Muscle of back (tissue), 3 donors: ENCODE measurements at regions not wholly inside any gene's neighbourhood (a gene's known extent, or its start where the extent isn't known, plus 50 kb on each side); places are given as distances from the start of the nearest gene placed in this dataset.
"Not testable (repeated sequence)": the region's sequence is repeated elsewhere in the genome, so short reads cannot be mapped to it uniquely, and the experiment has no call there.

ENCODE experiments used
- DNase-seq, 3 donors: peaks; one replicate each; pipeline versions ENCODE4 v3.0.0 to v3.0.0-alpha.2; 2013

GRCh38 chr6:22091424-22091948 is 205.3 kb downstream of the PRL start:
- no peak for DNase-seq

GRCh38 chr6:22095836-22096235 is 201.0 kb downstream of the PRL start:
- DNase-seq, result peak in 1 of 3 donors; percentile 58

GRCh38 chr6:22098601-22099031 is 198.2 kb downstream of the PRL start:
- peak in 1 of 3 donors; percentile 49 for DNase-seq

GRCh38 chr6:22099231-22099630 is 197.6 kb downstream of the PRL start:
- no peak for DNase-seq

DNA sequence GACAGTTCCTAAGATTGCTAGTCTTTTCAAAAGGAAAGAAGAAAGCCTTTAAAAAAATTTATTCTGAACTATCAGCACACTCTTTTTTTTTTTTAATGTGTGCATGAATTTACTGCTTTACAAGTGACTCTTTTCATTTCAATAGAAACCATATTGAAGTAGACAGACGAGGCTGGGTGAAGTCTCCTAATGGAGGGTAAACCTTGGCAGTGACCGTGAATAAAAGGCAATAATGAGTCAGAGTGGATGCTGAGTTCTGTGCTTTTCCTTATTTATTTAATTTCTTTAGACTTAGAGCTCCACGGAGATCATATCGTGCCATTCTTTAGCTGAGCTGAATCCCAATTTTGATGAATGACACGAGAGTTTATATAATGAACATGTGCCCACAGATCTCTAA is 196.9 kb downstream of the PRL start:
- no peak for DNase-seq

- no peak for DNase-seq
These were observed 195.7 kb downstream of the PRL start for GRCh38 chr6:22101163-22101562.

GRCh38 chr6:22102671-22103070 is 194.2 kb downstream of the PRL start:
- DNase-seq, result no peak

- no peak for DNase-seq
These were observed 190.4 kb downstream of the PRL start for GRCh38 chr6:22106451-22106850.

DNA sequence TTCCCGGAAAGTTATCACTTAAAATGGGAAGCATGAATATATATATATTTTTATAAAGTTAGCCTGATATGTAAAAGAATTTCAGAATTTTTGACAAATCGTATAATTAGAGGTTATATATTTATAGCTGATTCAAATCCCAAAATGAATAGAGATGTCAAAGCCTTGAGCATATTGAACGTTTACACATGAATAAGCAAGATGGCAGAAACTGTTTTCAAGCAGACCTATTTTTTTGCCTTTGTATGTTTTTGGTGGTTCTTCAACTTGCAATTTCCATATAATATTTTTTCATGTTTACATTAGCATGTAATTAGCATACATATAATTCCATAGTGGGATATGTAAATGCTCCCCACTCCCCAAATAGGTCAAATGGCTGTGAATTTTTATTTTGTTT is 189.9 kb downstream of the PRL start:
- no peak for DNase-seq

- no peak for DNase-seq
These were observed 188.6 kb downstream of the PRL start for GRCh38 chr6:22108199-22108598.

GRCh38 chr6:22110061-22110460 is 186.8 kb downstream of the PRL start:
- no peak for DNase-seq

GRCh38 chr6:22112461-22112860 is 184.4 kb downstream of the PRL start:
- no peak for DNase-seq

DNA sequence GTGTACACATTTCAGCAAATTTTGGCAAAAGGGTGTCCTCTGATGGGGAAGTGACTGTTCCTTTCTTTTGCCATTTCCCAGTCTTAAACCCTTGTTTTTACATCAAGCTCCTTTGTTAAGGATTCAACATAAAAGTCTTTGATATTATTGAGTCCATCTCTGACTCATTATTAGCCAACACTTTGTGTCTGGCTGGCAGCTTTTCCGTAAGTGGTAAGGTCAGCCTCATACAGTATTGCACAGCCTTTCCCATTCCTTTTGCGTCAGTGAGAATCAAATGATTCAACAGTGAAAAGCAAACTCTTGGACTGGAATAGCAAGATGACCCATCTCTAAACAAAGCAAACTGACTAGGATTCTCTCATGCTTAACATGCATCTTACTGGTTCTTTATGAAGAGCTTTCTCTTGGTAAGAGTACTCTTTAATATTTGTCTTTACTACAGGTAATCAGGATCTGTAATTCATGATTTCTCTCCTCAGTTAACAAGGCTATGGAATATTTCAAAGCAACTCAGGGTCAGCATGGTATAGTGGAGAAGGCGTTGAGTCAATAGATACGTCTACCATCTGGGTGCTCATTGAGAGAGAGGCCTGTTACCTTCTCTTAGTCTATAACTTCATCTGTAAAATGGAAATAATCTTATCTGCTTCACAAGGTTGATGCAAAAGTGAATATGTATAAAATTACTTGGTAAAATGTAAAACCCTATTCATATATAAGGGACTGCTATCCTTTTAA is 183.6 kb downstream of the PRL start:
- DNase-seq, result peak in 1 of 3 donors; percentile 78

DNA sequence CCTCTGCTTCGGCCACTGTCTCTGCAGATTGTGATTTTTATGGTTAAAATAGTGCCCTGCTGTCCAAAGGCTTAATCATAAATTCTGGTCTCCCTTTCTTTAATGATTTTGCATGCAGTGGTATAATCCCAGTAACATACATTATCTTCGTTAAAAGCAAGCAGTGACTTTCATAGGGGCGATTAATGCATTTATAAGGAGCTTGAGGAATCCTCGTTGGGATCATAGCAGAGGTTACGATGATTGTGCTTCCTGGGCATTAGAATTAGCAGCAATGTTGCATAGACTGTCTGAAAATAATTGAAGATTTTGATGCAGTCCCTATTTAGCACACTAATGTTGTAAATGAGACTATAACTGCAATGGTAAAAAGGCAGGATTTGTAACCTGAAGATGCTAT is 181.3 kb downstream of the PRL start:
- DNase-seq, result no peak

DNA sequence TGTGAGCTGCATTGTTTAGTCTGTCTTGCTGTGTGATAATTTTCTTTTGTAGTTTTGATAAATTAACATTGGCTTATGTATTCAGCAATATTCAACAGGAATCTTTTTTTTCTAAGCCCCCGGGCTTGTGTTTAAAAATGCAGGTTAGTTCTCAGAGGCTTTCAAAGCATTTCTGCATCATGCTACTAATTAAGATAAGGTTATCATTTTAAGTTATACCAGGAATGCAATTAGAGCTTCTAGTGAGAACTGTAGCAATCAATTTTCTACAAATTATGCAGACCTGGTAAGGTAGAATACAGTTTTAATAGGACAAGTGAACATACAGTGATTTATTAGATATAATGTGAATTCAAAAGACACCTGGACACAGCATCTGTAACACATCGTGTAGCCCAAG is 179.2 kb downstream of the PRL start:
- no peak for DNase-seq

DNA sequence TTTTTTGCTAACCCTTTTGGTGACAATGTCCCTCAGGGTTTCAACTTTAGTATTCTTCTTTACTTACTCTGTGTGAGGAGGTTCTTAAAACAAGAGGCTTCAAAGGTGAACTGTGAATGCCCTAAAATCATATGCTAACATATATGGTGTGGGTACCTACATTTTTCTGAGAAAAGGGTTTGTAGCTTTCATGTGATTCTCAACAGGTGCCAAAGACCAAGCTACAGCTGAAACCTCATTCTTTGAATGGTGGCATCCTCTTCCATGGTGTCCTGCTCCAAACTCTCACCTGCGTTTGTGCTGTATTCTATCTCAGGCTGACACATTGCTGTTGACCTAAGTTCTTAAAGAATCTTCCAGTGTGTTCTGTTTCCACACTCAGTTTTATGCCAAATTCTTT is 177.3 kb downstream of the PRL start:
- DNase-seq, result no peak

- no peak for DNase-seq
These were observed 172.1 kb downstream of the PRL start for GRCh38 chr6:22124756-22125155.

DNA sequence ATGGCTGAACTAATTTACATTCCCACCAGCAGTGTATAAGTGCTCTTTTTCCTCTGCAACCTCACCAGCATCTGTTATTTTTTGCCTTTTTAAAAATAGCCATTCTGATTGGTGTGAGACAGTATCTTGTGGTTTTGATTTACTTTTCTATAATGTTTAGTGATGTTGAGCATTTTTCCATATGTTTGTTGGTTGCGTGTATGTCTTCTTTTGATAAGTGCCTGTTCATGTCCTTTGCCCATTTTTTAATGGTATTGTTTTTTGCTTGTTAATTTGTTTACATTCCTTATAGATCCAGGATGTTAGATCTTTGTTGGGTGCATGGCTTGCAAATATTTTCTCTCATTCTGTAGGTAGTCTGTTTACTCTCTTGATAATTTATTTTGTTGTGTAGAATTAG is 169.9 kb downstream of the PRL start:
- DNase-seq, result no peak

DNA sequence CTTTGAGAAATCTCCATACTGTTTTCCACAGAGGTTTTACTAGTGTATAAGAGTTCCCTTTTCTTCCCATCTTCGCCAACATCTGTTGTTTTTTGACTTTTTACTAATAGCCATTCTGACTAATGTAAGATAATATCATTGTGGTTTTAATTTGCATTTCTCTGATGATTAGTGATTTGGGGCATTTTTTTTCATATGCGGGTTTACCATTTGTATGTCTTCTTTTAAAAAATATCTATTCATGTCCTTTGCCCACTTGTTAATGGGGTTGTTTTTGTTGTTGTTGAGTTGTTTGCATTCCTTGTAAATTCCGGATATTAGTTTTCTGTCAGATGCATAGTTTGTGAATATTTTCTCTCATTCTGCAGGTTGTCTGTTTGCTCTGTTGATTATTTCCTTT is 167.1 kb downstream of the PRL start:
- DNase-seq, result no peak

DNA sequence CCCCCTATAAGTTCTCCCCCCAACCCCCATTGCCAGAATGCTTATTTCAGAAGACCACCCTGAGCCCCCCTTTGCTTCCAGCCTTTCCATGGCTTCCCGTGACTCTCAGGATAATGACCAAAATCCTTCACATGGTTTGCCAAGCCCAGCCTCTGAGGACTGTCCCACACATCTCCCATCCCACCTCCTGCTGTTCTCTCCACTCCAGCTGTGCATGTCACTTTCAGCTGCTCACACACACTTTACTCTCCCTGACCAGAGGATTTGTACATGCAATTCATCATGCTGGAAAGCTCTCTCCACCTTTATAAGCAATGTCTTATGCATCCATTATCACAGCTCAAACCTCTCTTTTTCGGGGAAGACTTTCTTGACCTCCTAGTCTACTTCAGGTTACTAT is 164.2 kb downstream of the PRL start:
- DNase-seq, result peak; percentile 49 to 77 (median 60)

DNA sequence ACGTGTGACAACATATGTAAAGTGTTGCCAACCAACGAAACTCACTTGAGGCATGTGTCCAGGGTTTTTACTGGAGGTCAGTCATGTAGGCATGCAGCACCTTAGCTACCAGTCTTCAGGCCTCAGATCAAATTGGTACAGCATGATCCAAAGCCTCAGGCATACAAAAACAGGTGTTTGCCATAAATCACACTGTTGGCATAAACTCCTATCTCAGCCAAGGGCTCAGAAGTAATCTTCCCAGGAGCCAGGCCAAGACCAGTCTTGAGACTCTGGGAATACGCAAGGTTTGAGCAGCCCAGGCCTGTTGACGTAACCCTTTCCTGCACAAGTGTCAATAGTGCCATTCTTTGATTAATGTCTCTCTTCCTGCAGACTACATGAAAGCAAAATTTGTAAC is 163.5 kb downstream of the PRL start:
- peak; percentile 56 to 80 (median 67) for DNase-seq

GRCh38 chr6:22134308-22134707 is 162.5 kb downstream of the PRL start:
- DNase-seq, result no peak

DNA sequence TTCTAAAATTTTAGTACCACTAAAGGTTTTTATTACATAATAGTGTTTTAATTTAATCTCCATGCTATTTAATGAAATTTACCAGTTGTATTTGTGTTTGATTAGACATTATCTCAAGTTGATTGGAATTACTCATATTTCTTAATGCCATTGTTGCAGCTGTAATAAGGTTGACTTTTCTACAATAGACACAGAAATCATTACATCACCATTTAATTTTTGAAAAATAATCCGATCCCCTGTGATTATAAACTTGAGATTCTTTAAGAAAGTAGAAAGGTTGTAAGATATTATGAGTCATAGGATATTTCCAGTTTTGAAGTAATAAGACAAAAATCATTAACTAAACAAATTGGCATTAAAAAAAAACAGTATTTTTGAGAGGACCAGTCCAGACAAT is 161.4 kb downstream of the PRL start:
- DNase-seq, result no peak

GRCh38 chr6:22140736-22141135 is 156.1 kb downstream of the PRL start:
- not testable (repeated sequence) for DNase-seq
